Neuronal stem cell (in vitro differentiated cells): ENCODE measurements at regions not wholly inside any gene's neighbourhood (a gene's known extent, or its start where the extent isn't known, plus 50 kb on each side); places are given as distances from the start of the nearest gene placed in this dataset.

ENCODE experiments used
- DNase-seq: peaks from one replicate; pipeline ENCODE4 v3.0.0-alpha.2; 2013; ENCODE audit warnings: low spot score
- H2AFZ ChIP-seq: one replicate; pipeline ENCODE4 v1.6.1; 2013; ENCODE audit warnings: mild to moderate bottlenecking, low read length, inconsistent platforms
- H2AK5ac ChIP-seq: 2 replicates; pipeline ENCODE4 v1.6.1; 2013; ENCODE audit warnings: low read depth, mild to moderate bottlenecking, inconsistent platforms, low read length, moderate library complexity, mixed read lengths
- H2BK120ac ChIP-seq: 2 replicates; pipeline ENCODE4 v1.6.1; 2013; ENCODE audit warnings: low read depth, mild to moderate bottlenecking, inconsistent platforms, low read length, moderate library complexity, mixed read lengths
- H2BK12ac ChIP-seq: one replicate; pipeline ENCODE4 v1.6.1; 2013; ENCODE audit warnings: low read length, inconsistent platforms
- H2BK15ac ChIP-seq: 2 replicates; pipeline ENCODE4 v1.6.1; 2013; ENCODE audit warnings: mild to moderate bottlenecking, low read length, inconsistent platforms, mixed read lengths
- H2BK5ac ChIP-seq: one replicate; pipeline ENCODE4 v1.6.1; 2013; ENCODE audit warnings: inconsistent platforms, mild to moderate bottlenecking, low read length, moderate library complexity
- H3K14ac ChIP-seq: one replicate; pipeline ENCODE4 v1.6.1; 2013; ENCODE audit warnings: low read length, inconsistent platforms
- H3K18ac ChIP-seq: 2 replicates; pipeline ENCODE4 v1.6.1; 2013; ENCODE audit warnings: low read length, inconsistent platforms
- H3K23ac ChIP-seq: 2 replicates; pipeline ENCODE4 v1.6.1; 2013; ENCODE audit warnings: low read depth, mild to moderate bottlenecking, mixed read lengths, low read length, inconsistent platforms; ENCODE audit not compliant: poor library complexity
- H3K27ac ChIP-seq: replicated peaks from 3 replicates; pipeline ENCODE4 v1.5.1; 2013; ENCODE audit warnings: low read length, inconsistent platforms
- H3K27me3 ChIP-seq, 3 experiments: 2 replicates each; pipeline ENCODE4 v1.6.1; 2013; ENCODE audit warnings: low read length in 3 of 3, mild to moderate bottlenecking in 2 of 3, inconsistent platforms in 1 of 3, low read depth in 1 of 3, mixed read lengths in 1 of 3, moderate library complexity in 1 of 3; ENCODE audit not compliant: control insufficient read depth in 3 of 3, insufficient read depth in 3 of 3
- H3K36me3 ChIP-seq, 2 donors: replicated peaks in 1 of 2; 2 replicates each; pipeline ENCODE4 v1.6.1; 2013; ENCODE audit warnings: low read length in 2 of 2; ENCODE audit not compliant: control insufficient read depth in 2 of 2, insufficient read depth in 2 of 2
- H3K4ac ChIP-seq: 2 replicates; pipeline ENCODE4 v1.6.1; 2013; ENCODE audit warnings: inconsistent platforms, mild to moderate bottlenecking, low read length, moderate library complexity
- H3K4me1 ChIP-seq, 2 donors: 1 replicate in 1 of 2; 2 replicates in 1 of 2; pipeline ENCODE4 v1.6.1; 2013; ENCODE audit warnings: low read length in 2 of 2, low read depth in 1 of 2; ENCODE audit not compliant: control insufficient read depth in 2 of 2, insufficient read depth in 1 of 2
- H3K4me2 ChIP-seq: one replicate; pipeline ENCODE4 v1.6.1; 2013; ENCODE audit warnings: mild to moderate bottlenecking, low read length, inconsistent platforms; ENCODE audit not compliant: insufficient read depth, poor library complexity, severe bottlenecking
- H3K4me3 ChIP-seq, 2 donors: 2 replicates each; pipeline ENCODE4 v1.5.1; 2013; ENCODE audit warnings: low read length in 2 of 2, mild to moderate bottlenecking in 2 of 2, inconsistent platforms in 1 of 2, moderate library complexity in 1 of 2
- H3K79me1 ChIP-seq: one replicate; pipeline ENCODE4 v1.6.1; 2013; ENCODE audit warnings: low read depth, mild to moderate bottlenecking, inconsistent platforms, low read length, moderate library complexity
- H3K9ac ChIP-seq: one replicate; pipeline ENCODE4 v1.6.1; 2013; ENCODE audit warnings: mild to moderate bottlenecking, low read depth, low read length, inconsistent platforms; ENCODE audit not compliant: poor library complexity
- H3K9me3 ChIP-seq, 2 donors: replicated peaks in 1 of 2; 2 replicates each; pipeline versions ENCODE3 to v1.6.1; 2013; ENCODE audit warnings: low read length in 2 of 2, mild to moderate bottlenecking in 2 of 2, inconsistent platforms in 1 of 2, low read depth in 1 of 2, mixed read lengths in 1 of 2, moderate library complexity in 1 of 2; ENCODE audit not compliant: control insufficient read depth in 2 of 2, insufficient read depth in 1 of 2
- H4K8ac ChIP-seq: one replicate; pipeline ENCODE4 v1.6.1; 2013; ENCODE audit warnings: low read depth, mild to moderate bottlenecking, inconsistent platforms, low read length, moderate library complexity
- H4K91ac ChIP-seq: one replicate; pipeline ENCODE4 v1.6.1; 2013; ENCODE audit warnings: low read length, low read depth, mild to moderate bottlenecking, inconsistent platforms; ENCODE audit not compliant: poor library complexity
- WGBS, 2 donors: extraction: QIAGEN DNeasy Blood & Tissue Kit; methylation state at CpG; one replicate each; pipeline ENCODE4 v1.1.7; 2013; ENCODE audit warnings: missing lambda C conversion rate in 2 of 2, mixed read lengths in 1 of 2; ENCODE audit not compliant: insufficient read length in 2 of 2, insufficient replicate concordance in 1 of 2; ENCODE audit errors: extremely low coverage in 2 of 2; 5-methylcytosine and 5-hydroxymethylcytosine counted together

DNA sequence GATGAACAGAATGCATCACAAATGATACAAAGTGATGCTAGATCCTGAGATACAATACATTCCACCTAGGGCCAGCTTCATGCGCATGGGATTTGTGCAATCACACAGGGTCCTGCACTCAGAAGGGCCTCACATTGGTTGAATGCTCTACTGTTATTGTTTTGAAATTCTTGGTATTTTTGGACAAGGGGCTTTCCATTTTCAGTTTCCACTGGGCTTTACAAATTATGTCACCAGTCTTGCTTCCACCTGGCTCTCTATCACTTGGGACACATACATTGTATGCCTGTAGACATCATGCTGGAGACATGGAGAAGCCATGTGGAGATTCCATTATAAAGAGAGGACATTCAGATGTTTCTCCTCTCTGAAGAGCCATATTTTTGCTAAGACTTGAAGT is 155.8 kb downstream of the NAA11 start:
- Histone ChIP-seq H3K9me3 (no peaks in the 10 kb centered on the region), H2AK5ac (no peak overlapping the region), H2BK12ac (no peak overlapping the region), H2BK15ac (no peak overlapping the region), H3K27ac (no peak overlapping the region), H3K79me1 (no peaks in the 10 kb centered on the region), H2BK120ac (no peak overlapping the region), H3K4ac (no peak overlapping the region), H3K4me2 (no peak overlapping the region), H2AFZ (no peak overlapping the region), H3K27me3 (no peaks in the 10 kb centered on the region), H3K36me3 (no peaks in the 10 kb centered on the region), H3K4me3 (no peak overlapping the region), H4K8ac (no peak overlapping the region), H4K91ac (no peak overlapping the region), H3K18ac (no peak overlapping the region), H3K23ac (no peak overlapping the region), H3K14ac (no peak overlapping the region), H3K4me1 (peaks cover 0 to 2% of the 10 kb centered on the region in 2 donors), H3K9ac (no peak overlapping the region), H2BK5ac (no peak overlapping the region)
- no peak for DNase-seq
- no CpG with 5 or more reads among the region's 1 CpG for WGBS, 2 donors

DNA sequence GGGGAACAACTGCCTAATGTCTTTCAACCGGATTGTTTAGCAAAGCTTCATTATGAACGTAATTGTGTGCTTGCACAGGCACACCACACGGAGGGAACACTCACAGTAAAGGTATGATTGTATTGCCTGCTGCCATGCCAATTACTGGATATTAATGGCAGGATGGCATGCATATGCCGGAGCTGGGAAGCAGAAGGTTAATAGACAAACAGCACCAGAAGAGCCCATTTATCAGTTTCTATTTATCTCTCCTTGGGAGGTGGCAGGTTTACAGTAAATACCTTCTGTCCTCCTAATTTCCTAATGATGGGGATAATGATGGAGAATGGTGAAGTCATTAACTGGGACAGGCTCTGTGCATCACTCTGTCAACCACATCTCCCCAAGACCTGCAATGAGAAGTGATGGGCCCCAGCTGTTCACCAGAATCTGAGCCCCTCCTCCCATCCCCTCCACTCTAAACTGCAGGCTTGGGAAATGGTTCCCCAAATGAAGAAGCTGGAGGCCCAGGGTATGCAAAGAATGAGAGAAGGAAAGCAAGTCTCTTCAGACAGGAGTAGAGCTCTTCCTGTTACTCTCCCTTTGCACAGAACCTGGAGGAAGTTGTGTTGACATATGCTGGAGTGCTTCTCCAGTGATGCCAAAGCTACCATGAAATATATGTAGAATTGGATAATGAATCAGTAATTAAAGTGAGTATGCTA is 160.8 kb downstream of the NAA11 start:
- H3K9me3 ChIP-seq, result peaks cover 0 to 2% of the 10 kb centered on the region in 2 donors
- no peak overlapping the region for H2BK120ac ChIP-seq
- H4K91ac ChIP-seq, result no peak overlapping the region
- no peak overlapping the region for H3K9ac ChIP-seq
- no peak for DNase-seq
- H3K4me1 ChIP-seq, result no peaks in the 10 kb centered on the region
- H3K27ac ChIP-seq, result no peak overlapping the region
- H3K18ac ChIP-seq, result no peak overlapping the region
- no peak overlapping the region for H2BK12ac ChIP-seq
- H3K14ac ChIP-seq, result no peak overlapping the region
- H2BK5ac ChIP-seq, result no peak overlapping the region
- H4K8ac ChIP-seq, result no peak overlapping the region
- WGBS, 2 donors, result no CpG with 5 or more reads among the region's 4 CpGs
- no peak overlapping the region for H3K4me3 ChIP-seq
- no peaks in the 10 kb centered on the region for H3K36me3 ChIP-seq
- no peaks in the 10 kb centered on the region for H3K79me1 ChIP-seq
- H3K4me2 ChIP-seq, result no peak overlapping the region
- H2AFZ ChIP-seq, result peak overlapping the region; percentile 3
- H3K4ac ChIP-seq, result no peak overlapping the region
- no peak overlapping the region for H2BK15ac ChIP-seq
- no peaks in the 10 kb centered on the region for H3K27me3 ChIP-seq
- no peak overlapping the region for H3K23ac ChIP-seq
- no peak overlapping the region for H2AK5ac ChIP-seq

DNA sequence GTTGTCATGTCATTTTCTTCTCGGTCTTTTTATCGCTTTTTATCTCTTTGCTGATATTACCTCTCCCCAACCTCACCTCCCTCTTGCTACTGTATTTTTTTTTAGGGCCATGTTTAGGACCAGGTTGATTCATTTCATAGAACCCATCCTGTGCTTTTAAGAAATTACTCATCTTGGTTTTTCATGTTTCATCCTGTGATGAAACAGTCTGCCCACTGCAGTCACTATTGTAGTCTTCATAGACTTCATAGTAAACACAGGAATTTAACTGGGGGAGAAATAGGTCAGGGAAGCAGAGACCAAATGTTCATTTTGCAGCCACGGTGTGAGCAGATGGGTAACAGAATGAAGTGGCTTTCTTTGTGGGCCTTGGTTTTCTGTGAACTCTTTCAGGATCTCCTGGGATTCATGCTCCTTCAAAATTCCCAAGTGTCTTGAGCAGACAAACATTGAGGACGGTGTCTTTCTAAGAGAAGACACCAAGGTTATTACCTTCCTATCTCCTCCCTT is 161.8 kb downstream of the NAA11 start:
- H3K4me1 ChIP-seq, result no peaks in the 10 kb centered on the region
- H3K4me3 ChIP-seq, result no peak overlapping the region
- no peak overlapping the region for H3K14ac ChIP-seq
- no peak overlapping the region for H2BK120ac ChIP-seq
- H3K36me3 ChIP-seq, result no peaks in the 10 kb centered on the region
- H3K18ac ChIP-seq, result no peak overlapping the region
- no peak overlapping the region for H3K4me2 ChIP-seq
- H3K9me3 ChIP-seq, result peaks cover 0 to 2% of the 10 kb centered on the region in 2 donors
- no peak overlapping the region for H2BK15ac ChIP-seq
- no peak overlapping the region for H3K4ac ChIP-seq
- no CpG with 5 or more reads among the region's 4 CpGs for WGBS, 2 donors
- peak overlapping the region; percentile 33 for H2AFZ ChIP-seq
- no peak overlapping the region for H2AK5ac ChIP-seq
- H3K27ac ChIP-seq, result no peak overlapping the region
- H2BK5ac ChIP-seq, result no peak overlapping the region
- H3K9ac ChIP-seq, result no peak overlapping the region
- no peaks in the 10 kb centered on the region for H3K27me3 ChIP-seq
- no peak for DNase-seq
- no peaks in the 10 kb centered on the region for H3K79me1 ChIP-seq
- H4K91ac ChIP-seq, result no peak overlapping the region
- H3K23ac ChIP-seq, result no peak overlapping the region
- no peak overlapping the region for H2BK12ac ChIP-seq
- H4K8ac ChIP-seq, result no peak overlapping the region

DNA sequence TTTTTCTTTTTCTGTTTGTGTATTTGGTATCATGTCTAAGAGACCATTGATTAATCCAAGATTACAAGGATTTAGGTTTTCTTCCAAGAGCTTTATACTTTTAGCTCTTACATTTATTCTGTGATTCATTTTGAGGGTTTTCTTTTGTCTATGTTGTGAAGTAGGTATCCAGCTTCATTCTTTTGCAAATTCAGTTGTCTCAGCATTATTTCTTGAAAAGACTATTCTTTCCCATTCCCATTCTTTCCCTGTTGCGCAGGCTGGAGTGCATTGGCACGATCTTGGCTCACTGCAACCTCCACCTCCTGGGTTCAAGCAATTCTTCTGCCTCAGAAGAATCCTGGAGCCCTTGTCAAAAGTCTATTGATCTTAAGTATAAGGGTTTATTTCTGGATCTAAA is 164.9 kb downstream of the NAA11 start:
- Histone ChIP-seq H2AFZ (no peak overlapping the region), H3K79me1 (no peaks in the 10 kb centered on the region), H2BK5ac (no peak overlapping the region), H3K4ac (no peak overlapping the region), H2BK15ac (no peak overlapping the region), H3K27ac (no peak overlapping the region), H3K27me3 (no peaks in the 10 kb centered on the region), H3K23ac (no peak overlapping the region), H3K36me3 (no peaks in the 10 kb centered on the region), H2BK12ac (no peak overlapping the region), H3K9me3 (peaks cover 0 to 2% of the 10 kb centered on the region in 2 donors), H4K8ac (no peak overlapping the region), H3K14ac (no peak overlapping the region), H3K18ac (no peak overlapping the region), H3K9ac (no peak overlapping the region), H2AK5ac (no peak overlapping the region), H3K4me1 (no peaks in the 10 kb centered on the region), H3K4me2 (no peak overlapping the region), H3K4me3 (no peak overlapping the region), H4K91ac (no peak overlapping the region), H2BK120ac (no peak overlapping the region)
- no peak for DNase-seq
- WGBS, 2 donors, result no CpG with 5 or more reads among the region's 2 CpGs
